NOMO-1 treated with dmso at 0.1 percent for 144 hours (cell line): ENCODE measurements at regions not wholly inside any gene's neighbourhood (a gene's known extent, or its start where the extent isn't known, plus 50 kb on each side); places are given as distances from the start of the nearest gene placed in this dataset.

Source experiments
- DNase-seq: peaks from one replicate; lab custom pipeline; 2025; ENCODE audit not compliant: unreplicated experiment; lab: John Stamatoyannopoulos, UW

DNA sequence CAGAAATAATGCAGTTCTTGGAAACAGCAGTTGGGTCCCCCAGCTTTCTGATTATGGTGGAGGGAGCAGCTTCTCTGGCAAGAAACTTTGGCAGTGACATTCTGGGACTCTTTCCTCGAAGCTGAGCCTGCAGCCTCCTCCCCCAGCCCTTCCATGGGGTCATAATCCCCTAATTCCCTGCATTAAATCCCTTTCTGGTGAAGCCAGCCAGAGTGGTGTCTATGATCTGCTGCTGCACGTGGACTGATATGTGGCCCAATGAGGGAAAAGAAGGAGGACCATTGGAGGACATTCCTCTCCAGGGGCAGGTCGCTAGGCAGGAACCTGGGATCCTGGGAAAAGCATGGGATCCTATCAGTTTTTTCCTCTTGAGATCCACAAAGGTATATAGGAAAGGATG, 470.5 kb downstream of the RPS24 start:
- no peak for DNase-seq

DNA sequence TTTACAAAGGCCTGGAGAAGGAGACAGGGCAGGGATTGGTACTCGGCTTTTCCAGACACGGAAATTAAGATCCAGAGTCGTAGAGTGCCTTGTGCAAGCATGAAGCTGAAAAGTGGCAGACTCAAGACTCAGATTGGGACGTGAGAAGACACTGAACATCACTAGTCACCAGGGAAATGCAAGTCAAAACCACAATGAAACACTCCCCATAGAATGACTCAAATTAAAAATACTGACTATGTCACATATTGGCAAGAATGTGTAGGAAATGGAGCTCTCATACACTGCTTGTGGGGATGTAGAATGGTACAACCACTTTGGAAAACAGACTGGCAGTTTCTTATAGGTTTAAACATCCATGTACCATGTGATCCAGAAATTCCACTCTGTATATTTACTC, 472.0 kb downstream of the RPS24 start:
- DNase-seq: no peak

DNA sequence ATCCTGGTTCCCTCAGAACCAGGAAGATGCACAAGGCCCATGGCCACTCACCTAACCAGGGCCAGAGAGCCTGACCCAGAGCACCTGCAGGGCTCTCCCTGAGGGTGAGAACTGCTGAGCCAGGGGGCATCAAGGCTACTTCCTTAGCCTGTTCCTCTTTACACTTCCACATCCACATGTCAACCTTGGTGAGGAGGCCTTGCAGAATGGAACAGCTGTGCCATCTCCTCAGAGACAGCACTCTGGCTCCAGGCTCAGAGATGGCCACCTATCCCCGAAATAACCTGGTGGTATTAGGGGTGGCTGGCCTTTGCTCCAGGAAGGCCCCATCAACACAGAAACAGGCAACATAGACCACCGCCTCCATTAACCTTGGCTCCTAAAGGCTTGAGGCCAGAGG, 473.0 kb downstream of the RPS24 start:
- no peak for DNase-seq

DNA sequence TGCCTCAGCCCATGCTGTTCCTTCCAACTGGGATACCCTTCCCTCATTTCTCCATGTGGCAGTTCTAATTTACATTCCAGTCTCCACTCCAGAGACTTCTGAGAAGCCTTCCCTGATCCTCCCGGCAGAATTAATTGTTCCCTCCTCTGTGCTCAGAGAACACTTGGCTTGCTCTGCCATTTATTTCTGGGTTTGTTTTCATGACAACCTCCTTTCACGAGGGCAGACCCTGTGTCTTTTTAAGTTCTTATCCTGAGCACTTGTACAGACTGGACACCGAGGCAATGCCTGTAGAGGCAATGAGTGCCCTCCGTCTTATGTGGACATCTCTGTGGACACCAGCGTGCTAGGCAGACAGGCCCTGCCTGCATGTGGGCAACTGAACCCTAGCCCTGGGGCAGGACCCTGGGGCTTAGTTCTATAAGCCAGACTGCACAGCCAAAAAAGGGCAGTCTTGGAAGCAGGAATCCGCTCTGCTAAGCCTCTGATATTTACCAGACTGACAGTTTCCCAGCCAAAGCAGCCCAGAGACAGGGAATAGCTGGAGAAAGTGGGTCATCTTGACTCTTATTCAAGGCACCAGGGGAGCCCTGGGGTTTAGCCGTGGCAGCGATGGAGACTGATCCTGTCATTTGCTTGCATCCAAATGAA, 474.0 kb downstream of the RPS24 start:
- DNase-seq: no peak

DNA sequence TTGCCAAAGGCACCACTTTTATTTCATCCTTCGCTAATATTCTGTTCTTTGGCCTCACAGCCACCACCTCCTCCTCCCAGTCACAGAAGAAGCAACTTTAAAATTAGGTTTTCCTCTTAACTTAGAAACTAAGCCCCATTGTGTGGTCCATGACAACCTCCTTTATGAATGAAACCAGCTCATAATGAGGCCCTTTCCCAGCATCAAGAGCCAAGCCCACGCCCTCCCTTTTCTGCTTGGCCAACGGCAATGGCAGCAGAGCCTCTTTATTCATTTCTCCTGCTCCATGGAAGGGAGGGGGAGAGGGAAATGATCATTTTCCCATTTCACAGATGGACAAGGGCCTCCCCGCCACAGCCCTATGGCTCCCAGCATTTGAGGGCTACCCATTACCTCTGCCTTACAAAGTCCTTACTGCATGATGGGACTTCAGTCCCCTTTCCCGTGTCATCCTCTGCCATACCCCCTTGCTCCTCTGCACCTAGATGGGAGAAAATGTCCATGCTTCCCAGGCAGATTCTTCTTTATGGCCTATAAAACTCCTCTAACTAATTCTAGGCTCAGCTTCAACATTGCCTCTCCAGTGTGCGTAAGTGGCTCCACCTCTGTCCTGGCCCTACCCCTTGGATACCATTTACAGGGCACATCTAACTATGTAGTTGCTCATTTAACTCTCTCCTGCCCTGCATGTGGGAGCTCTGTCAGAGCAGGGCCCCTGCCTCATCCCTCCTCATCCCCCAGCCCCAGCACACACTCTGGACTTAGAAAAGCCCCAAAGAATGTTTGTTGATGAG, 475.5 kb downstream of the RPS24 start:
- DNase-seq: no peak

DNA sequence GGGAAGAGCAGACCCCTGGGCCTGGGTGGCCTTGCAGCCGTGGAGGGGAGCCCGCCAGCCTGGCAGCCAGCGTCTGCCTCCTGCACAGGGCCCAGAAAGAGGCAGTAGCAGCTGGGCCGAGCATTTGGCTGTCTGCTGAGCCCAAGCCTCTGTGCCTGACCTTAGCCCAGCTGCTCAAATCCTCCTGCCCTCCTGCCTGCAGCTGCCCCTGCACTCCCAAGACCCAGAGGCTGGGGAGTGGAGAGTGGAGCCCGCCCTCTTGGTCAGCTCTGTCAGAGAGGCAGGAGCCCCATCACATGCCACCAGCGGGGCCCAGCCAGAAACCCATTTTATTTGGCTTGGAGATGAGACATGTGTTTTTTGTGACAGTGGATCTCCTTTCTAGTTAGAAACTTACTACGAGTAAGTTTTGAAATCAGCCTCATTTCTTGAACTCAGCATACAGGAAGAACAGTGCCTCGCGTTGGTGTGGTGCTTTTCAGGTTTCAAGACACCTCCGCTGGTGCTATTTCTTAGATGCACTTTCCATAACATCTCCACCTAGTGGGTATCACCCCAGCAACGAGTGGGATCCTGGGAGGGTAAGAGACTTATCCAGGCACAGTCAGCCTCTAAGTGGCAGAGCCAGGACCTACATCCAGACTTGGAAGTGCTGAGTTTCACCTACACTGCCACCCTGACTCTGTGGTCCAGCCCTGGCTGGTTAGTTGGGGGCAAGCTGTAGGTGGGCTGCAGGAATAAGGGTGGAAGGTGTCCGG, 477.1 kb downstream of the RPS24 start:
- DNase-seq: no peak

DNA sequence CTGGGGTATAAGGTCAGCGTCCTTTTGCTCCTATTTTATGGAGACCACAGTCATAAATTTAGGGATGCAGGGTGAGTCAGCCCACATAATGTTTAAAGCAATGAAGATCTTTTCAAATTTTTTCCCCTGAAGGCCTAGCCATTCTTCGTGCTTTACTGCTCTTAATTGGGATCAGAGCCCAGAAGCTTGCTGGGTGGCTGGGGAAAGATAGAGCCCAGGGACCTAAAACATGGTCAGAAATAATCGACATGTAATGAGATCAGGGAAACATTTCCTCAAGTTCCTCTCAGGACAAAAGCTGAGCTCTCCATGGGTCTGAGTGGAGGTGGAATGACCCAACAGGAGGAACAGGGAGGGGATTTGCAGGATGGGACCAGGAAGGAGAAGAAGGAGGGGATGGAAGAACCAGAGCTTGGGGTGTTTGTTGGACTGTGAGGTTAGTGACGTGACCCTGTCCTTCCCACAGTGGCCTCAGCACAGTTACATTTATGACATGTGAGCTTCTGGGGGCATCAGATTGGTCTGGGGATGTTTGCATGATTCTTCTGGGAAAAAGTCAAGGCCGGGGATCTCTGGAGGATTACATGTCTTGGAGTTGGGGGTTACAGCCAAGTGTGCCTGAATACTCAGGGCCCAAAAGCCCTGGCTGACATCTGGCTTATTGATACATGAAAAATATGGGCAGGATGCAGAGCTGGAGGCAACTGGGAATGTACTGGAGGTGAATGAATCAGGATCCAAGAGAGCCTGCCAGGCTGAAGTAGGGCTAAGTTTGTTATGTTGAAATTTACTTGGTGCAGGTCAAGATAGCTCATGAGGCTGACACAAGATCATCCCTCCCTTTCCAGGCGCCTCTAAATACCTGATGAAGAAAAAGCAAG, 477.9 kb downstream of the RPS24 start:
- DNase-seq: no peak

DNA sequence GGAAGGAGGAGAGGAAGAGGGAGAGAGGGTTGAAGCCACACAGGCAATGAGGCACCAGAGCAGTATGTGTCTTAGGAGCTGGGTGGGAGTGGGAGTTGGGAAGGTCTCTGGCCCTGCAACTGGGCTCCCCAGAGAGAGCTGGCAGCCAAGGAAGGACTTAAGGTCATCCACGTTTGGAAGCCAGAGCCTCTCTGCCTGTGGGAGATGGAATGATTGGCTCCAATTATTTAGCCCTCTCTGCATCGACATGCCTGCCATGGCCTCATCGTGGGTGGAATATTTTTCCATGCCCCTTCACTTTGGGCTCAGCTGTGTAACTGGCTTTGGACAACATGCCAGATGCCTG, 478.5 kb downstream of the RPS24 start:
- no peak for DNase-seq

DNA sequence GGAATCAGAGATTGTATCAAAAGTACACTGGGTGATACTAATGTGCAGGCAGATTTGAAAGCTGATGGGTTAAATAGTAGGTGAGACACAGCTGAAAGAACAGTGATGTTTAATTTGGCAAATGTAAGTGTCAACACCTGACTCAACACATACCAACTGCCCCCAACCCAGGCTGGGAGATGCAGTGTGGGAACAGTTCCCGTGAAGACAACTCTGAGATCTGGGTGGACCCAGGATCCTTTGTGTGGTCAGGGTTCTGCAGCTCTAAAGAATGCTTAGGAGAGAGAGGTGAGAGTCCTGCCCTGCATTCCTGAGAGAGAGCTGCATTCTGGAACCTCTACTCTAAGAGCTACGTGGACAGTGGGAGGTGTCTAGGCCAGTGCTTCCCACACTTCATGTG, 479.7 kb downstream of the RPS24 start:
- DNase-seq: no peak

DNA sequence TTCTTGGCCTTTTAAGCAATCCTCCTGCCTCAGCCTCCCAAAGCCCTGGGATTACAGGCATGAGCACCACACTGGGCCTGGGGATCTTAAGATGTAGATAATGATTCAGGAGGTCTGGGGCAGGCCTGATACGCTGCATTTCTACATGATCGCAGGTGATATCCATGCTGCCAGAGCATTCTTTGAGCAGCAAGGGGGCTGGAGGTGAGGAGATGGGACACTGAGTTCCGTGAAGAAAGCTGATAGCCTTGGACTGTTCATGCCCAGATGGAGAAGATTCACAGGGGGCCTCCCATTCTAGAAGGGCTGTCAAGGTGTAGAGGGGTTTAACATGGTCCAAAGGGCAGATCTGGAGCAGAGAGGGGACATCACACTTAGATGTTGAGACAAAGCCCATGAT, 480.3 kb downstream of the RPS24 start:
- DNase-seq: no peak

DNA sequence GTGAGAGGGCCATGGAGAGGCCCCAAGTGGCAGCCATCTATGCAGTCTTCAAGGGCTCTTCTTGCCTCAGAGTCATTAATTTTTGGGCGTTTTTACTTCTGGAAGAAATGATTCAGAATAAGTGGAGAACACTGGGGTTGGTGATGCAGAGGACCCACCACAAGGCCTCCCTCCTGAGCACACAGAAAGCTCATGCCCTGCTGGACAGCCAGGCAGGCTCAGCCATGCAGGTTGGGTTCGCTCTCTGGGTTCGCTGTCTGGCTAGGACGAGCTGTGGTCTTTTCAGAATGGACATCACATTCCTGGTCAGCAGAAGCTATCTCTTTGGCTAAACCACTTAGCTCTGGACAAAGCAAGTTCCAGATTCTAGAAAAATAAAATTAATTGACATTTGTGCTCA, 480.8 kb downstream of the RPS24 start:
- DNase-seq: no peak

DNA sequence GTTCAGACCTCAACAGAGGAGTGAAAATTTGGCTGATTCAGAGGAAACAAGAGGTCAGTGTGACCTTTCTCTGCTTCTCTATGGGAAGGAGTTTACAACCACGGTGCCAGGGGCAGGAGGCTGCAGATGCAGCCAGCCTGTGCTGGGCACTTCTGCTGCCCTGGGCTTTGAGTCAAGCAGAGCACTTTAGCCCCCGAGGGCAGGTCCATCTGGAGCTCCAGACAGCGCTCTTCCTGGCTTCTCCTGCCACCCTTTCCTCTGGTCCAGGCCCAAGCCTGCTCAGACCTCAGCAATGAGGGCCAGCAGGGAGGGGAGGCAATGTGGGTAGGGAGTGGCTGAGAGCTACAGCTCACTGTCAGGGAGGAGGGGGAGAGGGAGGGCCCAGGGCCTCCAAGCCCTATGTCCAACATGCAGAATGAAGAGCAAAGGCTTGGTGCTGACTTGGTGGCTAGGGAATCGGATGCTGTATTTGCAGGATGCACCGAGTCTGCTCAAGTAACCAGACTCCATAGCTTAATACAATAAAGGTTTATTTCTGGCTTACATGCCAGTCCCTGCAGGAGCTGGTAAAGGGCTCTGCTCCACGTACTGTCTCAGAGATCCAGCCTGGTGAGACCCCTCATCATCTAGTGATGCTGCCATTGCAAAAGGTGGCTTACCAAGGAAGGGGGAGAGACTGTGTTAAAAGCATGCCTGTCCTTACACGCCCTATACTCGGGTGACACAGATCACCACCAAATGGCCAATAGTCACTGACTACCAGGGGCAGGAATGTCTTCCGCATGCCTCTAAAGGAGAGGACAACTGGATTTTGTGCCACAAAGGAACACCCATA, 481.6 kb downstream of the RPS24 start:
- DNase-seq: no peak

DNA sequence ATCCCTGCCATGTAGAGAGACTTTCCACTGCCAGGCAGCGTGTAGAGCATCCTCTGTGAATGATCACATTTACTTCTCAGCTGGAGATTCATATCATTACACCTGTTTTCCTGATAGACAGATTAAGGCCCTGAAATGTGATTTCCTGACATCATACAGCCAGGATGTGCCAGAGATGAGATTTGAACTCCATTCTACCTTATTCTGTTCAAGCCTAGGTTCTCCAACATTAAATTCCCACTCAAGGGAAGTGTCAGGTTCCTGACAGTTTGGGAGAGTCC, 482.1 kb downstream of the RPS24 start:
- no peak for DNase-seq

DNA sequence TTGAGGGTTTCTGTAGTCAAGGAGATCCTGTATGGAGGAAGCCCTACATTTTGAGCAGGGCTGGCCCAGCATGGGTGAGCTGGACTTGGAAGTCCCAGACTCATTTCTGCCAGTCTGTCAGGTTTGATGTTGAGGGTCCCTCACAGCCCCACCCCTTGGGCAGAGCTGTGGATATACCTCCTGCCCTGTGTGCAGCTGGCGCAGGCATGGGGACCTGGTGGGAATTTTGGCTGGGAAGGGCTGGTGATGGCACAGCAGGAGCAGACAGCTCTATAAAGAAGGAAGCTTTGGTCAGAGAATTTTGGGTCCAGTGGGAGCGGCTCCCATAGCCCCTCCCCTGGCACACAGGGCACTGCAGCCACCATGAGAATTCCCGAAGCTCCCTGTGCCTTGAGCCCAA, 482.6 kb downstream of the RPS24 start:
- no peak for DNase-seq

DNA sequence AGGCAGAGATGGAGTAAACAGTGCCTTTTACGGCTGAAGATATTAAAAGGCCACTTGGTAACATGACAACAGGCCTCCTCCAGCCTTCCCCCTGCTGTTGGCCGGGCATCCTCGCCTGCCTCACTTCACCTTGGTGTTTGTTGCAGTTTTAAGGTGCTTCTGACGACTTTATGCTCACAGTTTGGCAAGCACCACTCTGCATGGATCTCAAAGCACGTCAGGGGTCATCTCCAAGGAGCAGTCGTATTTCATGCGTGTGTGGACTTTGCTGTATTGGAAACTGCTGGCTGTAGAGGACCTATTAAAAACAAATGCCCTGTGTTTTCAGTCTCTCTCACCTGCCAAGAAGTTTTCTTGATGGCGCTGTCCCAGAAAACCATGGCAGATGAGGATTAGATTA, 483.1 kb downstream of the RPS24 start:
- DNase-seq: no peak

DNA sequence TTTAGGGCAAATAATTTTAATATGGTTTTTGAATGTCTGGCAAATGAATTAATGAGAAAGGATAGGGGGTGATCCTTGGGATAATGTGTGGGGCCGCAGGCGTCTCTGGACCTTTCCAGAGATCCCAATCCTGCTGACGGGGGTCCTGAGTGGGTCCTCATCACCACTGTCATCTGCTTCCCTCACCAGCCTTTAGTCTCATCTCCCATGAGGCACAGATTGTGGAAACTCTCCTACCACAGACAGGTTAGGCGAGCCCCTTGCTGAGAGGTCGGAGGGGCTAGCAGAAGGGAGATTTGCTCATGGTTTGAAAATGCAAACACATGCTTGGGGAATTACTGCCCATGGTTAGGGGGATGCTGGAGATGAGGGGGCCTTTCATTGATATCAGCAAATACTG, 484.6 kb downstream of the RPS24 start:
- DNase-seq: no peak

DNA sequence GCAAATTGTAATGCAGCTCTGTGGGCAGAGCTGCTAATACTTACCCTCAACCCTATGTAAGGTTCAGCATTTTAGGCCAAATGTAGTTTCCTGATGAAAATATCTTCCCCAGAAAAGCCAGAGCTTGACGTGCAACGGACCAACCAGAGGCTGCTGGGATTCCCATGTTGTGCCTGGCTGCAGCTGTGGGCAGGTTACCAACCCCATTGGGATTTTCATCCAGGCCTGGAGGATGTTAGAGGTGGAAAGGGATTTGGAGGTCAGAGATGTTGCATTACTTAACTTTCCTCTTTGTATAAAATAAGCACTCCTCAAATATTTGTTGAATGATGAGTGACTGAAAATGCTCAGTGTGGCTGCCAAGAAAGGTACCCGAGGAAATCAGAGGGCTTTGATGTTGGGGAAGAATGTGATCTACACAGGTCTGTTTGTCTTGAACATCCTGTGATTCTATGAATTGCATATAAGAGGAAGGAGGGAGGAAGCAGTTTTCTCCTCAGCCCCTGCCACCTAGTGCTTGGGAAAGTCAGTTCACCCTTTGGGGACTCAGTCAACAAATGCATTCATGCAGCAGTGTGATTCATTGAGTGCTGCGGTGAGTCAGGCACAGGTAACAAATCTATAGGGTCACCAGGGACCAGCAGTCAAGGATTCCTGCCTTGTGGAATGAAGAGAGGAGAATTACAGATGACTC, 487.2 kb downstream of the RPS24 start:
- no peak for DNase-seq

DNA sequence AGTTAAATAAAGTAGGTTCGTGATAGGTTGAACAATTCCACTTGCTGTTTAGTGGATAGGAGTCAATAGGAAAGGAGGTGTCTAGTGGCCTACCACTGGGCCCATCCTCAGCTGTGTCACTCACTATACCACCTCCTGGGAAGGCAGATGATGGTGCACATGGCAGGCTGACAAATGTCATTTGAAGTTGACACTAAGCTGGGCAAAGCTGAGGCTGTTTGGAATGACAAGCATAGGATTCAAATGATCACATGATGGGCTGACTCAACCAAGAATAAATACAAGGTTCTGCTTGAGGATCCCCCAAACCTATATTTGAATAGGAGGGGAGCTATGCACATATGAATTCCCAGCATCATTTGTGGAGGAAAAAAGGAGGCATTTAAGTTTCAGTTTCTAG, 489.8 kb downstream of the RPS24 start:
- no peak for DNase-seq

DNA sequence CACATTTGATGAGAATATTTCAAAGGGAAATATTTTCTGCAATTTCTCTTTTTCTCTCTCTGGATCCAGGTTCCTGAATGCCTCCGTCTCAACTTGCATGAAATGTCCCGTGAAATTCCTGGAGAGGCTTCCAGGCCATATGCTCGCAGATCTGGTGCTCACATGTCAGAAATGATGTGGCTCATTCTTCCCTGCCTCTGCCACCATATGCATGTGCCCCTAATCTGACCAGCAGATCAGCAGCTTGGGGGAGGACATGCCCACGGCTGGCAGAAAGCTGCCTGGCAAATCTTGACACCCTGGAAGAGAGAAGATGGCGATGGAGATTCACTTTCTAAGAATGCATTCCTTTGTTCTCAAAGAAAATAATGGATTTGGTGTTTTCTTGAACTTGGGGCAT, 490.7 kb downstream of the RPS24 start:
- no peak for DNase-seq

DNA sequence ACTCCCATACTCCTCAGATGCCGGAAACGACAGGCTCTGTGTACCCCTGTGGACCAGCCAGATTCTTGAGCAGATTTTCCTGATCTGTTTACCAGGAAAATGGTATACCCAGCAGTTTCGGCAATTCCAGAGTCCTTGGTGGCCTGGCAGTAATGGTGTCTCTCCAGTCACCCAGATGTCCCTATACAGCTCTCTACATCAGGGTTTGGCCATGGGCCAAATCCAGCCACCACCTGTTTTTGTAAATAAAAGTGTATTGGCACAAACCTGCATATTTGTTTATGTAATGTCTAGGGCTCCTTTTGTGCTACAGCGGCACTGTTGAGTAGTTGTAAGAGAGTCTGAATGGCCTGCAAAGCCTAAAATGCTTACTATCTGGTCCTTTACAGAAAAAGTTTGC, 491.3 kb downstream of the RPS24 start:
- no peak for DNase-seq
